ENCODE measurements at regions not wholly inside any gene's neighbourhood (a gene's known extent, or its start where the extent isn't known, plus 50 kb on each side); places are given as distances from the start of the nearest gene placed in this dataset.

DNA sequence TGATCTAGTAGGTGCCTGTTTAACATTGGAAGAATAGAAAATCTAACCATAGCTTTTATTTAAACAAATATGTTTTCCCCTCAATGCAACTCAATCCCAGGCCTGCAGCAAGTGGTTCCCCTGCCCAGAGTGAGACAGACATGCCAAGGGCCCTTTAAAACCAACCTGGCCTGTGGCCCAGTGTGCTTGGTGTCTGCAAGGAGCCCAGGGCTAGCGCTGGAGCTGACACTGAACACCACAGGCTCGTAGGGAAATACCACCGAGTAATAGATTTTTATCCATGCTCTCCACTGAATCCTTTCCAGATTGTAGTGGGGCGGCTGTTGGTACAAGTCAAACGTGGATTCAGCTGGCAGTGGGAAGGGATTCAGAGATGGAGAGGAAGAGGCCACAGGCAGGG lies 95.6 kb upstream of the NRXN3 start:
- DNase-seq, result no peak

DNA sequence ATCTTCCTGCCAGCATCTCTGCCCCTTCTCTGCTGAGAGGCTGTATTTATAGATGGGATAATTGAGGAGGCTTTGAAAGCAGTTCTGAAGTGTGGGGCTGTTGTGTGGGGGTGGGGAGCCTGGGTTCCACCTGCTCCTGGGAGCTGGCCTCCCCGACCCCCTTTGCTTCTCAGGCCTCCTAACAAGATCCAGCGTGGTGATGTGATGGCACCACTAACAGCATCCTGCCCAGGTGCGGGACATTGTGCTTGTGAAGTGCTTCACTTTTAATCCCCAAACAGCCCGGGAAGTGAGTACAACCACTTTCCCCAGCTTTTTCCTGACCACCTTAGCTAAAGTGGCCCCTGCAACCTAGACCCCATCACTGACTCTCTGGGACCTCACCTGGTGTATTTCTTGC lies 95.1 kb upstream of the NRXN3 start:
- no peak for DNase-seq

DNA sequence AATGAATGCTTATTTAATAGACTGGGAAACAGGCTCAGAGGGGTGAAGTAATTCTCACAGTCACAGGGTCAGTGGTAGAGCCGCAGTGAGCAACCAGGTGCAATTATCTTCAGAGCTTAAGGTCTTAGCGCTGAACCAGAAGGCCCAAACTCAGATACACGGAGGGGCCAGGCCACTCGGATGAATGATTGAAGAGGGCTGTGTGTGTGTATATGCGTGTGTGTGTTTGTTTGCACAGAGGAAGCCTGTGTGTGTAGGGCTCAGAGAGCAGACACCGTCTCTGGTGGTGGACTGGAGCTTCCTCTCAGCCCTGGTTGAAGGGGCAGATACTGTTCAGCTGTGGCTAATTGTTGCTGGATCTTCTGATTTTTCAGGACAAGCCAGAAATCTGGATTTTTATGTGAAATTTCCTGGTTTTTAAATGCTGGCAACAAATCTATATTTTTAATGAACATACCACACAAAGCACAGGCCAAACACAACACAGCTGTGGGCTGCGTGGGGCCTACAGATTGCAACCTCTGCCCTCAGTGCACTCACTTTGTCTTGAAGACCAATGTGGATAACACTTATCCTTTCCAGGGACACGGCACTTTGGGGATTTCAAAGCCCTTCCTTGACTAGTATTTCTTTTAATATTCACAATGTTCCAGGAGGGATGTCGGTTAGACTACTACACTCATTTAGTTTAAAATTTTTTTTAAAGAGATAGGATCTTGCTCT lies 94.5 kb upstream of the NRXN3 start:
- DNase-seq, result no peak

DNA sequence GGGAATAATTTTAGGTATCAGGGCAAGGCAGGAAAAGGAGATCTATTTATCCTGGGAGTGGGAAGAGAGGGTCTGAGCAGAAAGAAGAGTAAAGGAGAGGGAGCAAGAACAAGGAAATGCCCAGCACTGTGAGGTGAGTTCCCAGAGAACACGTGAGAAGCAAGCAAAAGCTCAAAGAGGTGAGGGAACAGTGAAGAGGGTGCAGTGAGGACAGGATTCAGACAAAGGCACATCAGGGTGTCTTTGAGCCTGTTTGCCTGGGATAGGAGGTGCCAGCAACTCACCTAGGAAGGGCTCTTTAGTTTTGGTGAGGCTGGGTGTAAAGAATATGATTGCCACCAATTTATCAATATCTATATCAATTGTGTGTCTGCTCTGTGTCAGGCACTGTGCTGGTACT lies 88.9 kb upstream of the NRXN3 start:
- DNase-seq, result no peak

DNA sequence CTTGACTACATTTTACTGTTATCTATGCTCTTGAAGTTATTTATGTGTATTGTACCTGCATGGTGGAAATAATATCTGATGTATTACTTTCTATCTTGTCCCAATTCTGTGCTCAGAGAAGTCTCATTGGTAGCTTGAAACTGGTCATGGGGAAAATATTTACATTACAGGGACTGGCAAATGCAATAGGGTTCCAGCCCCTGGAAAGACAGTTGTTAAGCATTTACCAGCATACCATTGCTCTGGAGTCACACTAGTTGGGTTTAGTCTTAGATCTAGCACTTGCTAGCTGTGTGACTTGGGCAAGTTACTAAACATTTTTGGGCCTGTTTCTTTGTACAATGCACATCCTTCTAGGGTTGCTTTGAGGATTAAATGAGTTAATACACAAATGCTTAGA lies 86.3 kb upstream of the NRXN3 start:
- no peak for DNase-seq

DNA sequence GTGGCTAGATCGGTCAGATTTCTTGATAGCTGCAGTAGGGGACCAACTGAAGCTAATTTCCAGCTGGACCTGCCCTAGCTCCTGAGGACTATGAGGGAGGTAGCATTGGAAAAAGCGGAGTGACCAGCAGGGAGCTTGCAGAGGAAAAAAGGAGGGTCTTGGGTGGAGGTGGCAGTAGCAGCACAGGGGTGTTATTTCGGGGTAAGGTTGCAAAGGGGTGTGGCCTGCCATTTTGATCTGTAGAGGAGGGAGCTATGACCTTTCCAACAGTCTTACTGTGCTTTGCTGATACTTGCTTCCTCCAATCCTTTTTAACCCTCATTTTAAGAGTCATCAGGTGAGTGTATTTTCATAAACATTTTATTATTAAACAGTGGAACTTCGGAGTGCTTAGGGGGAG lies 83.8 kb upstream of the NRXN3 start:
- no peak for DNase-seq

DNA sequence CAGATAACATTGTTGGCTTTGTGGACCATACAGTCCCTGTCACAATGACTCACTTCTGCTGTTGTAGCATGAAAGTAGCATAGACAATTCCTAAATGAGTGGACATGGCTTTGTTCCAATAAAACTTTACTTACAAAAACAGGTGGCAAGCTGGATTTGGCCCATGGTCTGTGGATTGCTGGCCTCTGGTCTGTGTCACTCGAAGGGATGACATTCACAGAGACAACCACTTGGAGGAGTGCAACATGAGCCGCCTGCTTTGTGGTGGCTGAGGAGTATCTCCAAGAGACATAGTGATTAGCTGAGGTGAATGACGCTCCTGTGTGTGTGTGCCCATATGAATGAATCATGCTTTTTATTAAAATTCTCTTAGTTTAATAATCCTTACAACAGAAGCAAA lies 81.3 kb upstream of the NRXN3 start:
- DNase-seq, result no peak

DNA sequence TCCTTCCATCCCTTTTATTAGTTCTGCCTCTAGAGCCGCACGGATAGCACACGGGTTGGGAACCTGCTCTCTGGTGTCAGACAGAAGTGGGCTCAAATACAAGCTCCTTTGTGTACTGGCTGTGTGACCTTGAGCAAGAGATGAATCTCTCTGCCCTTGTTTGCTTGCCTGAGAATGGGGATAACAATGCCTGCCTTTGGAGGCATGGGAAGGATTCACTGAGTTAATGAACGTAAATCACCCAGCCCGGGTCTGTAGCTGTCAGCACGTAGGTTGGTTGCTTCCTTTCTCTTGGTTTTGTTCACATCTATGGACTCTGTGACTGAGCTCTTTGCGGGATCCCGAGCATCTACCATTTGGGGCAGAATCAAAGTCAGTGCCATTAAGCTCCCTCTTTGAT lies 79.3 kb upstream of the NRXN3 start:
- DNase-seq, result no peak

DNA sequence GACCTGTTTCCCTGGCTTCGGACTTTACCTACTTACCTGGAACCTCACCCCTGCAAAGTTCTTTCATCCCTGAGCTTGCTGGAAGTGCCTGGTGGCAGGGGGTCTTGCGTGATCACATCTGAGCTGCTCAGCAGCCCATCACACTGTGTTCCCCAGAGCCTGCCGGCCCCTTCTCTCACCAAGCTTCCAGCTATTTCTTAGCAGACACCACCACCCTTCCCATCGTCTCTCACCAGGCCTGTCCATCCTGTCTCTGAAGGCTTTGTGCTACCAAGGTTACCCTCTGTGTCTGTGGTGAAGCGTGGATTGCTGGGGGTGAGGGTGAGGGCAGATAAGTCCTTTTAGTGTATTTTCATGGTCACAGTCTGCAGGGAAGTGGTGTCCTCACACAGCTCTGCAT lies 78.8 kb upstream of the NRXN3 start:
- DNase-seq, result no peak

DNA sequence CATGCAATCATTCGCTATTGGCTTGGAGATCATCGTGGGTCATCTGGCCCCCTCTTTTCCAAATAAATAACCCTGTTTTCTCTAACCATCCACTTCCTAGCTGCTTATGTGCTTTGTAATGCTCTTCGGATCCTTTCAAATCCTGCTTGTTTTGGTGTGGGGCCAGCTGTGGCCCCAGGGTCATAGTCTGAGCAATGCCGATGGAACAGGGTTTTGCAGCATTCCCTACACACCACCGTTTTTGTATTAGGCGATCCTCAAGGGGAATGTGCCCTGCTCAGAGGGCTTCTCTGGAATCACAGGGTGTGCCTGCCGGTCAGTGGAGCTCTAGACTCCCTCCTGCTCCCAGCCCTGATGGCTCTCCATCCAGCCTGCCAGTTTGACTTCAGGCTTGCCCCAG lies 78.1 kb upstream of the NRXN3 start:
- no peak for DNase-seq

DNA sequence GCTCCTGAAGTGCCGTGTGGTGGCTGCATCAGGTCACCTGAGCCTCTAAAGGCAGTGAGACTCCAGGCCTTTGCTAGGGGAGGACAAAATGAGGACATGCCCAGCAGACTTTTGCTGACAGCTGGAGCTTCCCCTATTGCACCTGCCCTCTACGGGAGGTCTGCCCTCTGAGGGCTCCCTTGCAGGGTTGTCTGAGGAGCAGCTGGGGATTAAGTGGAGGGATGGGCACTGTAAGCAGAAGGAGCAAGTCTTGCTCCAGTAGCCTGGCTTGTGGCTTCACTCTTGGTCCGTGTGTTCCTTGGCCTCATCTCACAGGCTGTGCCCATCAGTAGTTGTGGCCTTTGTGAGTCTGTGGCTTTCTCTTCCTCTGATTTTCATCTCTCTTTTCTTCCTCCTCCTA lies 66.9 kb upstream of the NRXN3 start:
- DNase-seq, result no peak

DNA sequence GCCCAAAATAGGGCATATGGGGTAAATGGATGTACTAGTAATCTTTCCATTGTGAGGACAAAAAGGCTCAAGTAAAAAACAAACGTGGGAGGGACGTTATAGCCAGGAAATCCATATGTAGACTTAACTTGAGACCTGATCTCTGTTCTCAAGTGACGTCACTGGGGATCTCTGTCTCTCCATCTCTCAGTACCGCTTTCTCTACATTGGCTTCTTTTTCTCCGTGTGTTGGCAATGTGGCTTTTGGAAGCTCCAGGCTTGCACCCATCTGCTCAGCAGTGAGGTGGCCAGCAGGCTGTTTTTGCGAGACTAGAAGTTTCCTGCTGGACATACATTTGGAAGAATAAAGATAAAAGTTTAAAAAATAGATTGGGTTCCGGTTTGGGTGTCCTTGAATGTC lies 66.0 kb upstream of the NRXN3 start:
- no peak for DNase-seq

DNA sequence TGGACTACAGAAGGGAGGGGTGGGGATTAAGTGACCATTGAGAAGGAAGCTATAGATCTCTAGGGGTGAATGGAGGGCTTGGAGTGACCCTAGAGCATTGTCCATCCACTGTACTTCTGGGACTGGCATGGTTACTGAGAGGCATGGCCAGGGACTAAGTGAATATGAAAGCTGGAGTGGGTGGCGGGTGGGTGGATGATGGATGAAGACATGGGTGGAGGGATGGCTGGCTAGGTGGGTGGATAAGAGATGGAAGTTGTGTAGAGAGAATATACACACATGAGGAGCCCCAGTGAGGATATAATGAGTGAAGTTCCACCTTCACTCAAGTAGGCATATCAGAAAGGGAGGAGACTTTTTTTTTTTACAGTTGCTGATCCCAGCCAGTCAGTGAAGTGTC lies 65.5 kb upstream of the NRXN3 start:
- no peak for DNase-seq

DNA sequence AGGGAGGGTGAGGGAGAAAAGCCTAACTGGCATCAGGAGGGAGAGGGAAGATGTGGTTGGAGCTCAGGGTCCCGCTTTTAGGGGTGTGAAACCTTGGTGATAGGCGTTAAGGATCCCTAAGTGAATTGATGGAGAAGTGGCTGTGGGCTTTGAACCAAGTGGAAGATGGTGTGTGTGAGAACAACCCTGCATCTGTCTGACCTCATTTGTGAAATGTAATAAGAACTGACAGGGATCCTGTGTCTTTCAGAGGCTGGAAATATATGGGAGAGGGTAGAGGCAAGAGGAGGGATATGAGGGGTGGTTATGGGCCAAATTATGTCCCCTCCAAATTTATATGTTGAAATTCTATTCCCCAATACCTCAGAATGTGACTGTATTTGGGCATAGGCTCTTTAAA lies 63.8 kb upstream of the NRXN3 start:
- no peak for DNase-seq

DNA sequence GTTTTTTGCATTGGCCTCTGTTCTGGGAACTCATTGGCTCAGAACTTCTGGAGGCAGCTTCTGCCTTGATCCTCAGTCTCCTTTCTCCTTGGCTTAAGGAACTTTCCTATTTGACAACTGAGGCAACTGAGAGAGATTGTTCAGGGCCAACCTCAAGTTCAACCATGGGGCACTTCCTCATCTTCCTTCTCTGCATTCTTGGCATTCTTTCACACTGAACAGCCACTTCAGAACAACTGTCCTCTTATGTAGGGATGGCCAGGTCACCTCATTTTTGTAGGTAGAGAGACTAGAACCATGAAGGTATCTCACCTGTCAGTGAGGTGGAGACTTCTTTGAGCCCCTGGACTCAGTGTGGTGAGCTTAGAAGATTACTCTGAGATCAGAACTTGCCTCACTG lies 63.0 kb upstream of the NRXN3 start:
- DNase-seq, result no peak

DNA sequence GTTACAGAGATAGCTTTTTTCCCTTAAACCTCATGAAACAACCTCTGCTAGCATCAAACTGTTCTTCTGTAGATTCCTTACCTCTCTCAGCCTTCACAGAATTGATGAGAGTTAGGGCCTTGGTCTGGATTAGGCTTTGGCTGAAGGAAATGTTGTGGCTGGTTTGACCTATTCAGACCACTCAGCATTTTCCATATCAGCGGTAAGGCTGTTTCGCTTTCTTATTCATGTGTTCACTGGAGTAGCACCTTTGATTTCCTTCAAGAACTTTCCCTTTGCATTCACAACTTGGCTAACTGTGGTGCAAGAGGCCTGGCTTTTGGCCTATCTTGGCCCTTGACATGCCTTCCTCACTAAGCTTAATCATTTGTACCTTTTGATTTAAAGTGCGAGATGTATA lies 50.7 kb upstream of the NRXN3 start:
- DNase-seq, result no peak

Data from NCI-H1694 treated with DMSO at 0.1 percent for 48 hours (cell line).